ENCODE measurements at regions not wholly inside any gene's neighbourhood (a gene's known extent, or its start where the extent isn't known, plus 50 kb on each side); places are given as distances from the start of the nearest gene placed in this dataset.

DNA sequence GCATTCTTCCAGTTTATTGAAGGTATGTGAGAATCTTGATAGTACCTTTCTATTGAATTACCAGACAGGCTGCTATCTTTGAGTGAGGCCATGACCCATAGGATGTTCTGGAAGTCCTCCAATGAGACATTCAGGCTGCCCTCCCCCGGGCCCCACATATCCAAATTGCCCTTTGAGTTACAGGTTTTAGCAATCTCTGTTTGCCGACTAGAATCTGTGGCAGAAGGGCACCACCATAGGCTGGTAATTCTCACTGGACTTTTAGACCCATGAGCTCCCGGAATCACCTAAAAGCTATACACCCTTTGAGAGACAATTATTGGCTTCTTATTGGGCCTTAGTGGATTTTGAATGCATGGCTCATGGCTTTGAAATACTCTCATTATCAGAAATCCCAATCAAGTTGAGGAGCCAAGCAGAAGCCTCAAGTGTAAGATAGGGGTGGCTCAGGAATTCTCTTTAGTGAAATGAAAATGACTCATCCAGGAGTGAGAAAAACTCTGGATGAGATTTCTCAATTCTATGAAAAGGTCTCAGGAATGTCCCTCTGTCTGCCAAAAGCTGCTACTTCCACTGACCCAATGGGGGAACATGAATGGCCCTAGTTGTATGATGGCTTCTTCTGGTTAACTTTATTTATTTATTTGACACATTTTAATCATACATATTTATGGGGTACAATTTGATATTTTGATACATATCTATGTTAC, 172.1 kb upstream of the CSNK1A1L start:
- POLR2A ChIA-PET, result interaction anchor here (0.5 kb wide), 1 partner anchor 28 kb away, joined by 3 read pairs; no protein-coding TSS in a partner anchor
- H3K27me3 ChIP-seq (ENCODE audit: control insufficient read depth in 2 of 2, insufficient read depth in 2 of 2, low read length in 2 of 2), result no peaks in the 10 kb centered on the region
- no peak overlapping the region for H3K4me2 ChIP-seq (ENCODE audit: insufficient read depth, low read length)
- no peak overlapping the region for H2AFZ ChIP-seq (ENCODE audit: low read depth, low read length)
- no peaks in the 10 kb centered on the region for H3K36me3 ChIP-seq (ENCODE audit: control insufficient read depth, insufficient read depth, low read length)
- in situ Hi-C loops (cut with MboI), result no loop called here
- no peak overlapping the region for H3K27ac ChIP-seq (ENCODE audit: extremely low read depth, low read depth, low read length)
- no peak for DNase-seq (ENCODE audit: extremely low read depth in 1 of 4, low spot score in 3 of 4)
- FAIRE-seq, result no peak
- CTCF ChIA-PET (ENCODE audit: low intra/inter-chr PET ratio), result no interaction called here
- no peak for TF ChIP-seq TEAD4 (IDR thresholded peaks at IDR 0.05; ENCODE audit: low read length)
- TF ChIP-seq TEAD4 (CRISPR knock-in tag; IDR thresholded peaks at IDR 0.05; ENCODE audit: borderline replicate concordance), result no peak
- TF ChIP-seq KDM2B (CRISPR knock-in tag; IDR thresholded peaks at IDR 0.05), result no peak
- no TSS peak for BruUV-seq (replicated peaks)
- no peaks in the 10 kb centered on the region for H3K79me2 ChIP-seq (ENCODE audit: control insufficient read depth, insufficient read depth, low read length)
- H3K9ac ChIP-seq (ENCODE audit: insufficient read depth in 1 of 2, low read depth in 2 of 2, low read length in 2 of 2), result no peak overlapping the region
- 0% methylated on average over 3 of the region's 3 CpGs for WGBS (ENCODE audit: insufficient coverage, low coverage, missing lambda C conversion rate)
- no peaks in the 10 kb centered on the region for H3K4me1 ChIP-seq (replicated peaks in 1 of 2; ENCODE audit: control insufficient read depth in 2 of 2, insufficient read depth in 2 of 2, low read length in 2 of 2)
- ATAC-seq, result no peak
- H3K4me3 ChIP-seq, result no peak overlapping the region
- no peaks in the 10 kb centered on the region for H3K9me3 ChIP-seq (replicated peaks; ENCODE audit: control insufficient read depth, insufficient read depth, low read depth, low read length)
- intact Hi-C loops (cut with micrococcal nuclease), result no loop called here
- no peaks in the 10 kb centered on the region for H3K9me1 ChIP-seq (ENCODE audit: control insufficient read depth, insufficient read depth, low read length)
- H4K20me1 ChIP-seq (replicated peaks; ENCODE audit: control insufficient read depth, insufficient read depth, low read length), result no peaks in the 10 kb centered on the region

DNA sequence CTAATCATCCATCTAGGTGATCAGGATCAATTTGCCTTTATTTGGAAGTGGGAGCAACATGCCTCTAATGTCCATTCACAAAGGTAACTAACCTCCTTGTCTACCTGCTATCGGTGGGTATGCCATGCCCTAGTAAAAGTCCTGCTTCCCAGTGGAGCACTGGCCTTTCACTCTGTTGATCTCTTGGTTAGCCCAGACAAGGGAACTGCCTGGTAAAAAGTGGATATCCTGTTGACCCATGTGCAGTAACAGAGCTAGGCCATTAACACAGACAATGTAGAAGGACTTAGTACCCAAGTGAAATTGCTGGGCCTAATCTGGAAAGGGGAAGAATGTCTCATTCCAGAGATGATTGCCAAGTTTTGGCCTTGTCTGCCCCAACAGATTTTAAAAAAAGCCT, 171.5 kb upstream of the CSNK1A1L start:
- no peak for TF ChIP-seq ZFP30 (CRISPR knock-in tag; IDR thresholded peaks at IDR 0.05; ENCODE audit: borderline replicate concordance)
- ATAC-seq (no peak), DNase-seq (ENCODE audit: extremely low read depth in 1 of 4, low spot score in 3 of 4) (no peak), FAIRE-seq (no peak)
- intact Hi-C loops (cut with micrococcal nuclease) (no loop called here), in situ Hi-C loops (cut with MboI) (no loop called here)
- H3K27ac ChIP-seq (ENCODE audit: extremely low read depth, low read depth, low read length), result no peak overlapping the region
- ChIA-PET CTCF (ENCODE audit: low intra/inter-chr PET ratio) (no interaction called here), POLR2A (no interaction called here)
- no peaks in the 10 kb centered on the region for H4K20me1 ChIP-seq (replicated peaks; ENCODE audit: control insufficient read depth, insufficient read depth, low read length)
- H3K4me2 ChIP-seq (ENCODE audit: insufficient read depth, low read length), result no peak overlapping the region
- H3K9ac ChIP-seq (ENCODE audit: insufficient read depth in 1 of 2, low read depth in 2 of 2, low read length in 2 of 2), result no peak overlapping the region
- WGBS (ENCODE audit: insufficient coverage, low coverage, missing lambda C conversion rate), result 0% methylated on average over 1 of the region's 1 CpG
- H3K9me3 ChIP-seq (replicated peaks; ENCODE audit: control insufficient read depth, insufficient read depth, low read depth, low read length), result no peaks in the 10 kb centered on the region
- H3K4me3 ChIP-seq, result no peak overlapping the region
- H3K4me1 ChIP-seq (replicated peaks in 1 of 2; ENCODE audit: control insufficient read depth in 2 of 2, insufficient read depth in 2 of 2, low read length in 2 of 2), result no peaks in the 10 kb centered on the region
- no TSS peak for BruUV-seq (replicated peaks)
- no peaks in the 10 kb centered on the region for H3K27me3 ChIP-seq (ENCODE audit: control insufficient read depth in 2 of 2, insufficient read depth in 2 of 2, low read length in 2 of 2)
- no peaks in the 10 kb centered on the region for H3K36me3 ChIP-seq (ENCODE audit: control insufficient read depth, insufficient read depth, low read length)
- no peaks in the 10 kb centered on the region for H3K79me2 ChIP-seq (ENCODE audit: control insufficient read depth, insufficient read depth, low read length)
- H2AFZ ChIP-seq (ENCODE audit: low read depth, low read length), result no peak overlapping the region
- no peaks in the 10 kb centered on the region for H3K9me1 ChIP-seq (ENCODE audit: control insufficient read depth, insufficient read depth, low read length)
